ENCODE measurements at regions not wholly inside any gene's neighbourhood (a gene's known extent, or its start where the extent isn't known, plus 50 kb on each side); places are given as distances from the start of the nearest gene placed in this dataset.

DNA sequence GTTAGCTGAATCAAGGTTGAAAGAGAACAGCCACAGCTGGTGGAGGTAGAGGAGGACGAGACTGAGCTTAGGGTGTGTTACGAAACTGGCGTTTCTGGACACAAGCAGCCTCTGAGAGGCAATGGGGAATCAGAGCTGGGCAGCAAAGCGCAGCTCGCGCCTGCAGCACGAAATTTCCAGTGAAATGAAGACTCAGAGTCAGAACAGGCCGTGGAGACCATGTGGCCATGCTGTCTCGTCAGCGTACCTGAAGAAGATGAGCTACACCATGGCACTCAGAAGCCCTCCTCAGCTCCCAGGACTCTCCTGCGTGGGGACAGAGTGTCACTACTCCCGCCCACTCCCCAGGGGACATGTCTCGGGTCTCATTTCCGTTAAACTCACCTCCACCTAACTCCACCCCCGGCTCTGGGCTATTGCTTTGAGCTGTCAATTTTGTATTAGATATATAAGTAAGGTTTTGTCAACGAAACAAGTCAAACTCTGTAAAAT lies 256.9 kb downstream of the ERMARD start:
- TF ChIP-seq FOXP2 (optimal IDR thresholded peaks at IDR 0.05; ENCODE audit: borderline replicate concordance, extremely low read depth, extremely low read length, insufficient read depth), result no peak
- no peak for TF ChIP-seq SIN3A (IDR thresholded peaks at IDR 0.05; ENCODE audit: borderline replicate concordance, insufficient read depth, low read length)
- no peak for TF ChIP-seq REST (IDR thresholded peaks at IDR 0.05; ENCODE audit: insufficient read depth in 1 of 2, low read depth in 2 of 2, low read length in 2 of 2)
- TF ChIP-seq TAF1 (IDR thresholded peaks at IDR 0.05; ENCODE audit: borderline replicate concordance, insufficient read depth, low read length), result no peak
- no peak for TF ChIP-seq POLR2AphosphoS5 (IDR thresholded peaks at IDR 0.05; ENCODE audit: low read depth, low read length)

- TF ChIP-seq POLR2AphosphoS5 (IDR thresholded peaks at IDR 0.05; ENCODE audit: low read depth, low read length) (no peak), SIN3A (IDR thresholded peaks at IDR 0.05; ENCODE audit: borderline replicate concordance, insufficient read depth, low read length) (no peak), TAF1 (IDR thresholded peaks at IDR 0.05; ENCODE audit: borderline replicate concordance, insufficient read depth, low read length) (no peak), FOXP2 (optimal IDR thresholded peaks at IDR 0.05; ENCODE audit: borderline replicate concordance, extremely low read depth, extremely low read length, insufficient read depth) (no peak), REST (IDR thresholded peaks at IDR 0.05; ENCODE audit: insufficient read depth in 1 of 2, low read depth in 2 of 2, low read length in 2 of 2) (no peak)
These were observed 256.3 kb downstream of the ERMARD start for GRCh38 chr6:170007468-170008293.

DNA sequence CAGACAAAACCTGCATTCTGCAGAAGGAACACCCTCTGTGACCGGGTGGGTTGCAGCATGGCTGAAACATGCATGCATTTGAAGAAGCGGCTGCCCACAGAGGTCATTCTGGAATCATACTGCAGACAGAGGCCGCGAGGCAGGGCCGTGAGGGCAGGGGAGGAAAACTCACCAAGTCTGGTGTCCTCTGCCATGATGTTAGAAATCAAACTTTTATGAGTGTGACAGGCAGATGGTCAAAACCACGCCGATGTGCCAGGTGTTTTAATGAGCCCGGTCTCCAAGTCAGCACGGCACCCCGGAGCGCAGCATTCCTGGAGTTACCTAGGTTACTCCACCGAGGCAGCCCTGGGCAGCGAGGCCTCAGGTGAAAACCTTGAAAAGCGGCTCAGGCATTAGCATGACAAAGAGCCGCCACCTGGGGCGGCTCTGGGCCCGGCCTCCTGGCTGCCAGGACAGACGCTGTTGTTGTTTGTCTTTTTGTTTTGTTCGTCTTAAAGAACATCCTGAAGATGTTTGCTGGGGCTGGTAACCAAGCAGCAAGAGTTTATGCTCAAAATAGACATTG lies 255.6 kb downstream of the ERMARD start:
- TF ChIP-seq REST (IDR thresholded peaks at IDR 0.05; ENCODE audit: insufficient read depth in 1 of 2, low read depth in 2 of 2, low read length in 2 of 2) (no peak), SIN3A (IDR thresholded peaks at IDR 0.05; ENCODE audit: borderline replicate concordance, insufficient read depth, low read length) (no peak), POLR2AphosphoS5 (IDR thresholded peaks at IDR 0.05; ENCODE audit: low read depth, low read length) (no peak), FOXP2 (optimal IDR thresholded peaks at IDR 0.05; ENCODE audit: borderline replicate concordance, extremely low read depth, extremely low read length, insufficient read depth) (no peak)

GRCh38 chr6:170006071-170006899 lies 254.9 kb downstream of the ERMARD start:
- TF ChIP-seq FOXP2 (optimal IDR thresholded peaks at IDR 0.05; ENCODE audit: borderline replicate concordance, extremely low read depth, extremely low read length, insufficient read depth) (no peak), TAF1 (IDR thresholded peaks at IDR 0.05; ENCODE audit: borderline replicate concordance, insufficient read depth, low read length) (no peak), SIN3A (IDR thresholded peaks at IDR 0.05; ENCODE audit: borderline replicate concordance, insufficient read depth, low read length) (no peak), REST (IDR thresholded peaks at IDR 0.05; ENCODE audit: insufficient read depth in 1 of 2, low read depth in 2 of 2, low read length in 2 of 2) (no peak), POLR2AphosphoS5 (IDR thresholded peaks at IDR 0.05; ENCODE audit: low read depth, low read length) (no peak)
